Pons (tissue), 1 donor: ENCODE measurements at regions not wholly inside any gene's neighbourhood (a gene's known extent, or its start where the extent isn't known, plus 50 kb on each side); places are given as distances from the start of the nearest gene placed in this dataset.
"Not testable (repeated sequence)": the region's sequence is repeated elsewhere in the genome, so short reads cannot be mapped to it uniquely, and the experiment has no call there.

Experiments used
- DNase-seq: peaks from one replicate; pipeline ENCODE4 v3.0.0-alpha.2; 2016; ENCODE audit warnings: low spot score

DNA sequence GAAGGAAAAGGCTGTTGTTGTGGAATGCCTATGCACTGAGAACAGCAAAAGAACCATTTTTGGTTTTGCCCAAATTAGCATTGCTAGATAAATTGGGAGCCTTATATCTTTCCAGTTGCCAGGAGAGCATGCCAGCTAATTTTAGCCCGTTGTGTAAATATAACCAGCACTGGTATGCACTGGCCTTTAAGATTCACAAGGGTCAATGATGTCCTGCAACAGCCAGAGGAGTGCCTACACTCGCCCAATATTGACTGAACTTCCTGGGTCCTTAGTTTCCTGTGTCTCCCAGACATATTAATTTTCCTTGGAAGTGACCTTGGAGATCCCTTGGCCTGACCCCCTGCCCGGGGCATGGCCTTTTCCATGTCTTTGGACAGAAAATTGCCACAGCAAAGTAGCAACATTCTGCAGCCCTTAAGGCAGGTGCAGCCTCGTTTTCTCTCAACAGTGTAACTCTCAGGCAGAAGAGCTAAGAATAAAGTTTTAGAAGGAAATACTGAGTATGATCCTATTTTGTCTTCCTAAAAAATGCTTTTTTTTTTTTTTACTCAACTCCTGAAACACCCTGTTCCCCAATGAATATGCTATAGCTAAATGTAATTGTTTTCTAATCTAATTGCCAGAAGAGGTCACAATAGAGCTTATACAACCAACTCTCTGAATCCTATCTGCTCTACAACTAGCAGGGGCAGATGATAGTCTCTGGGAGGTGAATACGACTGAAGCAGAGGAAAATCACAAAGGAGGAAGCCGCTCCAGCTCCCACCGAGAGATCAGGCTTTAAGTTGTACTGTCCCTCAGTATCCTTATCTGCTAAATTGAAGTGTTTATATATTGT is 131.9 kb upstream of the PCGF5 start:
- DNase-seq, result peak; percentile 74

GRCh38 chr10:91090761-91091529 is 129.5 kb upstream of the PCGF5 start:
- DNase-seq, result no peak

GRCh38 chr10:91091780-91092179 is 128.7 kb upstream of the PCGF5 start:
- DNase-seq, result no peak

- no peak for DNase-seq
Observed at GRCh38 chr10:91096274-91096673, 124.2 kb upstream of the PCGF5 start.

DNA sequence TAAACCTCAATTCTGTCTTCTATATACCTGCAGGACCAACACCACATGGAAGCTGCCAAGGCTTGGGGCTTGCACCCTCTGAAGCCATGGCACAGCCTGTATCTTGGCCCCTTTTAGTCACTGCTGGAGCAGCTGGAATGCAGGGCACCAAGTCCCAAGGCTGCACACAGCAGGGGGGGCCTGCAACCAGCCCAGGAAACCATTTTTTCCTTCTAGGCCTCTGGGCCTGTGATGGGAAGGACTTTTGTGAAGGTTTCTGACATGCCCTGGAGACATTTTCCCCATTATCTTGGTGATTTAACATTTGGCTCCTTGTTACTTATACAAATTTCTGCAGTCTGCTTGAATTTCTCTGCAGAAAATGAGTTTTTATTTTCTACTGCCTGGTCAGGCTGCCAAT is 123.2 kb upstream of the PCGF5 start:
- no peak for DNase-seq

GRCh38 chr10:91098021-91098420 is 122.4 kb upstream of the PCGF5 start:
- not testable (repeated sequence) for DNase-seq

- DNase-seq, result no peak
Observed at GRCh38 chr10:91103384-91104192, 116.9 kb upstream of the PCGF5 start.

GRCh38 chr10:91104193-91105041 is 116.0 kb upstream of the PCGF5 start:
- DNase-seq, result no peak

DNA sequence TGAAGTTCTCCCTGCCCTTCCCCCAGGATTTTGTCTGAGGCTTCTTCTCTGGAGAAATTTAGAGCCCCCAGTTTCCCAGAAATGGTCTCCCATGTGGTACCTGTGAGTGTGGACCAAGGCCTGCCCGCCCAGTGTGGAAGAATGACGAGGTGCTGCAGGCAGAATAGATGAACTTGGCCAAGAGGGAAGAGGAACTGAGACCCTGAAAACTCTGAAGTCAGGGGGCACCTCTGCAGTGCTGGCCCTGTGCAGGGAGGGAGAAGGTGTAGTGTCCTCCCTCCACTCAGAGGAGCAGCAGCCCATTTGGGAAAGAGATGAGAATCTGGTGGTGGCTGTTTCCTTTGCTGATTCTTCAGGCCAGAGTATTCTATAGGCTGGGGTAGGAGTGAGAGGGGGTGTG is 115.2 kb upstream of the PCGF5 start:
- DNase-seq, result no peak

DNA sequence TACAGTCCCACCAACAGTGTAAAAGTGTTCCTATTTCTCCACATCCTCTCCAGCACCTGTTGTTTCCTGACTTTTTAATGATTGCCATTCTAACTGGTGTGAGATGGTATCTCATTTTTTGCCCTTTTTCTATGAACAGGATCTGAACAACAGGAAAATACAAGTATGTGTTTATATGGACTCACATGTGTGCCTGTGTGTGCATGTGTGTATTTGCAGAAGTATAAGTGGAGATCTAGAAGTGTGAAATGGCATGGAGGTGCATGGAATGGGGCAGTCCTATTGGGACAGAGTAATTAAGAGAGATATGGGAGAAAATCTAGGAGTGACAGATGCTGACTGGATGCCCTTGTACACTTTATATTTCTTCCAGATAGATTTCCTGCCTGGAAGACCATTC is 111.6 kb upstream of the PCGF5 start:
- no peak for DNase-seq

GRCh38 chr10:91111060-91111459 is 109.4 kb upstream of the PCGF5 start:
- no peak for DNase-seq

DNA sequence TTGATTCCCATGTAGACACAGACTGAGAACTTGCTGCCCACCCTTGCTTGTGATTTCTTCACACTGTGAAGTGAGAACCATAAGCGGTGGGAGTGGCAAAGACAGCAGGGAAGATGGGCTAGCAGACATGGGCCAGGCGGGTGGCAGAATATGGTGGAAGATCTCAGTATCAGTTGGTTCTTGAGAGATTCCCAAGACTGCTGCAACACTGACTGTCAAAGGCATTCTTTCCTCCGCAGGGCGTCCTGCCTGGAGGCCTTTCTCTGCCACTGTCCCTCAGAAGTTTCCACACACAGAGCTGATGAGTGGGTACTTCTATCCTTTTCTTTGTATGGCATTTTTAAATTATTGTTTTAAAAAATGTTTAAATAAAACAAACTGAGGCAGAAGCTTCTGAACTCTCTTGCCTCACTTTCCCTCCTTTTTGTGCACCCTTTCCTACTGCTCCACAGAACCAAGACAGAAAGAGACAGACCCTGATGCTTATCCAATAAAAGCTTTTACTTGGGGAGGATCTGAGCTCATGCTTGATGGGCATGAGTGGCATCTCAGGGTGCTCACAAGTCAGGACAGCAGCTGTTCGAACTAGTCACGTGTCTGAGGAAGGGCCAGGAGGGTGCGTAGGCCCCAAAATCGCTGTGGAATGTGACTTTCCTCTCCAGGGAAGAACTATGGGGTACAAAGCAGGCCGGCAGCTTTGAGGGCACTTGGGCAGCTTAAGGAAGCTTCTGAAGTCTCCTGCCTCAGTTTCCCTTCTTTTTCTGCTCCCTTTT is 104.7 kb upstream of the PCGF5 start:
- no peak for DNase-seq

DNA sequence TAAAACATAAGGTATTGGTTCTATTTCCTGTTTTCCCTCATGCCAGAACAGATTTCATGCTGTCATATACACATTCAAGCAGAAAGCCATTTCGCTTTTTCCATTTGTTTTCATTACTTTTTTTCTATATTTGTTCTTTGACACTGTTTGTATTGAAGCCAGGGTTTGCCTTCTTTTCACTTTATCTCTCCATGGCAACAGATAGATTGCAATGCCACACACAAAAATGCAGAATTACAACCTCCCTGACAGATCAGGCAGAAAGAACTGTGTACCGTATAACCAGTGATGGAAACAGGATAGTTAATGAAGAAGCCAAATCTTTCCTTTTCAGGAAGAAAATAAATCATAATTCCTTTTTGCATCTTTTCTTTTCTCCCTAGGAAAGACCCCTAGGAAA is 103.0 kb upstream of the PCGF5 start:
- DNase-seq, result no peak

DNA sequence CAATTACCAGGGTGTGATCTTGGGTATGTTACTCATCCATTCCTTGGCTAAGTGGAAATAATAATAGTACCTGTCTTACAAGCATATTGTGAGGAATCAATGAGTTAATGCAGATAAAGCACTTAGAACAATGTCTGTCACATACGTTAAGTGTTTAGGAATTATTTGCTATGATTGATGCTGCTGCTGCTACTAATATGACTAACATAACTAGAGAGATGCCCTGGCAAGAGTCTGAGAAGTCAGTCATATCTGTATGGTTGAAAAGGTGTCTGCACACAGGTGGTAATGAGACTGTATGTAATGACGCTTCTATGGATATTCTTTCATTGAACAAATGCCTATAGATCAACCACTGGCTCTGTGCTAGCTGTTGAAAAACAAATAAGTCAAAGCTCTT is 100.1 kb upstream of the PCGF5 start:
- DNase-seq, result no peak

DNA sequence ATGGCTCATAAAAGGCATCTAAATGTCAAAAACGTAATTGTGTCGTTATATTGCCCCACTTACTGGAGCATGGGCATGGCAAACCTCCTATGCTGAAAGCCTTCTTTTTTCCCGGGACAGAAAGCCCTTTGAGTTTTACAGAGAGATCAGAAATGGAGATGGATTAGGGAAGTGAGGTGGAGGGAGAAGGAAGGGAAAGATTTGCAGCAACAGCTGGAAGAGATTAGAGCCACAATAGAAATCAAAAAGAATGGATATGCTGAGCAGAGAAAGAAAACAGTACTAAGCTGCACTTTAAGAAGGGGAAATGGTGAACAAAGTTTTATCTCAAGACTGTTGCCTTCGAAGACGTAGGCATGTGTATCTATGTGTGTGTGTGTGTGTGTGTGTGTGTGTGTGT is 97.2 kb upstream of the PCGF5 start:
- peak; percentile 5 for DNase-seq

DNA sequence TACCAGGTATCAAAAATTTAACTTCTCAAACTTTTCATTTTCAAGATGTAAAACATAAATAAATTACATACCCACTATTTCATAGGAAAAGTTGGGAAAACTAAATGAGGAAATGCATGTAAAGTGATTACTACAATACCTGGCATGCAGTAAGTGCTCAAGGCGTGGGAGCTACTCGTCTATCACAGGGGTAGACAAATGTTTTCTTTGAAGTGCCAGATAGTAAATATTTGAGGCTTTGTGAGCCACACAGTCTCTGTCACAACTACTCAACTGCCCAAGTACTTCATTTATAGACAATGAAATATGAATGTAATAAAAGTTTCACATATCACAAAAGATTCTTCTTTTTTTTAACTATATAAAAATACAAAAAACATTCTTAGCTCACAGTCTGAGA is 96.4 kb upstream of the PCGF5 start:
- no peak for DNase-seq

GRCh38 chr10:91126471-91126870 is 94.0 kb upstream of the PCGF5 start:
- no peak for DNase-seq

GRCh38 chr10:91127341-91128082 is 93.0 kb upstream of the PCGF5 start:
- no peak for DNase-seq

DNA sequence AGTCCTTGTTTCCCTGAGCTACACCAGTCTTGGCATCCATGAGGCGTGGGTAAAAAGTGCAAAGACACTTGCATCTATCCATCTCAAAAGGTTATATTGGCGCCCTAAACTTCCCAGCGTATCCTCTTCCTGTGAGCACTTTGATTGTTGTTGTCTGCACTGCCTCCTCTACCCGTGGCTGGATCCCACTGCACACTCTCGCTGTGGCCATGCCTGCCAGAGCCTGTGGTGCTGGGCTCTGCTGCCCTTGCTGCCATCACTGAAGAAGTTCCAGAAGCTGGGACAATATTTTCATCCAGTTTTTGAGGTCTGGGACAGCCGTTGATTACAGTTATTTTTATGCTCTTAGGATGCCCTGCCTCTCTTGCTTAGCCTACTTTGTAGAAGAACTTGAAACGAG is 85.3 kb upstream of the PCGF5 start:
- no peak for DNase-seq

GRCh38 chr10:91137011-91137643 is 83.3 kb upstream of the PCGF5 start:
- DNase-seq, result no peak
